Renal cortex interstitium (tissue), 11 donors: ENCODE measurements at regions not wholly inside any gene's neighbourhood (a gene's known extent, or its start where the extent isn't known, plus 50 kb on each side); places are given as distances from the start of the nearest gene placed in this dataset.

ENCODE experiments used
- DNase-seq, 11 donors: peaks; one replicate each; pipeline ENCODE4 v3.0.0-alpha.2; 2013; ENCODE audit warnings: low read depth in 9 of 11, low spot score in 4 of 11; ENCODE audit errors: extremely low read depth in 1 of 11

DNA sequence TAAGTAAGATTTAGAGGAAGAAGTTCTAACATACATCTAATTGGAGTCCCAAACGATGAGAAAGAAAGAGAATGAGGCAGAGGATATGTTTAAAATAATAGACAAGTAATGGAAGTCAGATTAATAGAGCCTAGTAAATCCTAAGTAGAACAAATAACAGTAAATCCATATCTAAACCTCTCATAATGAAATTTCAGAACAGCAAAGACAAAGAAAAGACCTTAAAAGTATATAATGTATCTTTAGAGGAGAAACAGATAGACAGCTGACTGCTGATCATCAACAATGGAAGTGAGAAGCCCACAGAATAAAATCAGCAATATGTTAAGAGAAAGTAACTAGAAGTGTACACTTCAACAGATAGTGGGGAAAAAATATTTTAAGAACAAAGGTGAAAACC is 536.2 kb upstream of the ZFHX3 start:
- no peak for DNase-seq

DNA sequence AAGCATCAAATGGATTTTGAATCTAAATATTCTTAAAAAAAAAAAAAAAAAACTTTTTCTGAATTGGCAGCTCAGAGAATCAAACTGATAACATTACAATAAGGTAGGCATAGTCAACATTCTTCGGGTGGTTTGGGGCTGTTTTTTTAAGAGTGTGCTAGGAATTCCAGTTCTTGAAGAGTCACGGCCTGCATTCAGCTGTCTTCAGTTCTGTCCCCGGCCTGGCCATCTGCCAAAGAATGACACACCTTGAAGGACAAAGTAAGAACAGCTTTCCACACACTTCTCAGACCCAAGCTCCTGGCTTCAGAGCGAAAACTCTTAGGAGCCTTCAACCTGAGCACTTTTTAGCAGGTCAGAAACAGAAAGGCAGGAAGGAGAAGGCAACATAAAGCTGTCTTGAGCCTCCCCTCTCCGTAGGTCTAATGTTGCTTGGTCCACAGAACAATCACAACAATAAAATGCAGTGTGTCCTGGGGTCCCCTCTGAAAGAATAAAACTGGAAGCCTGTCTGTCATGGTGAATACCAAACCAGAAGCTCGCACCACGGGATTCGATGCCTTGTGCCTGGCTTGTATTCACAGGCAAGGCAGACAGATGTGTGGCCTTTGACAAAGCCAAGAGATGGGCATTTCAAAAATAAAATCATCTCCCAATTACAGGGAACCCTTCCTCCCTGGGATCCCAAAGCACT is 524.4 kb upstream of the ZFHX3 start:
- peak in 8 of 11 donors; percentile 21 to 62 (median 42) for DNase-seq

GRCh38 chr16:73569266-73569980 is 521.5 kb upstream of the ZFHX3 start:
- no peak for DNase-seq

DNA sequence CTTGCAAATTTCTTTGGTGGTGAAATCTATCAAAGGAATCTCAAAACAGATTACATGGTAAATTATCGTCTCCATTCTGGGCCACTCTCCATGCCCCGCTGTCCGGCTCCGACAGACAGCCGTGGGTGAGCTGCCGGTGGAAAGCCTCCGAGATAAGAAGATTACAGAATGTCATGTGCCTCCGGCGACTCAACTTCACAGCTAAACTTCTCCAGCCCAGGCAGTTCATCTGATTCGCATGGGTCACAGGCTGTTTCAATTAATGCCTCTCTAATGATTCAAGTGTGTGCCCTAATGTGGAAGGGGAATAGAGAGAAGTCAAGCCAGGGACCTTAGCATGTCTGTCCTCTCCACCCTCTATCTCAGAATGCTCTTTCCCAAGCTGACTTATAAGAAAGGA is 520.8 kb upstream of the ZFHX3 start:
- no peak for DNase-seq

GRCh38 chr16:73565925-73566324 is 518.0 kb upstream of the ZFHX3 start:
- DNase-seq = no peak

GRCh38 chr16:73565263-73565662 is 517.3 kb upstream of the ZFHX3 start:
- no peak for DNase-seq

DNA sequence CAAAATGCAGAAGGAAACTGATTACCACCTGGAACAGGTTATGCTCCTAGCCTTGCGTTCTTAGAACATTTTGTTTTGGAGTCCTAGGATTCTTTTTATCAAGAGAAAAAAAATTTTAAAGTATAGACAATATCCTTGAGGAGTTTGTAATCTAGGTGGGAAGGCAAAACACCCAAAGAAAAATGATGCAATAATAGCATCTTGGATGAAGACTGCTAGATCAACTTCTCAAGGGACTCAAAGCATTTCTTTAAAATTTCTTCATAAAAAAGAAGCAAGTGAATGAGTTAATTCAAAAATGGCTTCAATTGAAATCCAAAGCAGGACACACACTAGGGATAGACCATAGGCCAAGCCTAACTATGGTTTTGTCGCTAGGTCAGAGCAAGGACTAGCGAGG is 515.8 kb upstream of the ZFHX3 start:
- DNase-seq = no peak

- DNase-seq = no peak
These were observed 512.6 kb upstream of the ZFHX3 start for GRCh38 chr16:73560497-73560896.

DNA sequence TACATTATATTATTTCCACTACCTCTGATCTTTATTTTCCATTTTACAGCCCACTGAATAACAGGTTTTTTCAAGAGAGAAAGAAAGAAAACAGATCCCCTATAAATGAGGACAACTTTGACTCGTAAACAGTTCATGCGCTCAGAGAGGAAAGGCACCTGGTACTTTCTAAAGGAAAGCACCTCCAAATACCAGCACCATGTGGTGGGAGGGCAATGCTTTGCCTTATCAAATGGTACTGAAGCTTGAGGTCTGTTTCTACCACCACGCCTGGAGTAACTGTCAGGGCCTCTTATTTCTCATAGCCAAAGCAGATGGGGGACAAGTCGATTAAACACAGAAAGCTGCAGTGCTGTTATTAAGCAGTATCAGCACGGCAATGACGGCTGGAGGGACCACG is 510.3 kb upstream of the ZFHX3 start:
- DNase-seq = no peak

DNA sequence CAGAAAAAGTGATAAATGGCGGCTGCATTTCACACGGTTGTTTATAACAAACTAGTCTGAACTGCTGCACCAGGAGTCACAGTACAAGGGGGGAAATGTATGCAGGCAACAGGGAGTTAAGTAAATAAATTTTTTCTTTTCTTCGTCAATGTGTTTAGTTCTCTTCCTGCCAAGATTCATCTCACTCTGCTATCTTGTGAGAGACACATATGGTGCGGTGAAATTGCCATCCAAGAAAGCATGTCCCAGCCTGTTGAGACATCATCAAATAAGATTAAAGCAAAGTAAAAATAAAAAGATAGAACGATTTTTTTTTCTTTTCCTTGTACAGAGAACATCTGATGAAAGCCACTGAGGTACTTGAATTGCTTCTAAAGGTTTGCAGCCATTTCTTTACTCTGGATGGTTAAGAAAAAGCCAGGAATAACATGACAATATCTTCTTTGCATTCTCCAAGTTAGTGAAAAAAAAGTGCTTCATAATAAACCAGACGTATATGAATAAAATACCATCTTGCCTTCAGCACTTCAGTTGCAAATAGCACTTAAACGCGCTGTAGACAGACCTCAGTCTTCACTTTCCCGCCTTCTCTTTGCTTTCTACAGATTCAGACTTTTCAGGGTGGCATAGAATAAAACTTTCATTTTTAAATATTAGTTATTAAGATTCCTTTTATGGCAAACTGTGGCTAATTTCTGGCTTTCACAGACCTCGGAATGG is 506.2 kb upstream of the ZFHX3 start:
- DNase-seq = no peak

GRCh38 chr16:73549984-73550631 is 502.2 kb upstream of the ZFHX3 start:
- no peak for DNase-seq

DNA sequence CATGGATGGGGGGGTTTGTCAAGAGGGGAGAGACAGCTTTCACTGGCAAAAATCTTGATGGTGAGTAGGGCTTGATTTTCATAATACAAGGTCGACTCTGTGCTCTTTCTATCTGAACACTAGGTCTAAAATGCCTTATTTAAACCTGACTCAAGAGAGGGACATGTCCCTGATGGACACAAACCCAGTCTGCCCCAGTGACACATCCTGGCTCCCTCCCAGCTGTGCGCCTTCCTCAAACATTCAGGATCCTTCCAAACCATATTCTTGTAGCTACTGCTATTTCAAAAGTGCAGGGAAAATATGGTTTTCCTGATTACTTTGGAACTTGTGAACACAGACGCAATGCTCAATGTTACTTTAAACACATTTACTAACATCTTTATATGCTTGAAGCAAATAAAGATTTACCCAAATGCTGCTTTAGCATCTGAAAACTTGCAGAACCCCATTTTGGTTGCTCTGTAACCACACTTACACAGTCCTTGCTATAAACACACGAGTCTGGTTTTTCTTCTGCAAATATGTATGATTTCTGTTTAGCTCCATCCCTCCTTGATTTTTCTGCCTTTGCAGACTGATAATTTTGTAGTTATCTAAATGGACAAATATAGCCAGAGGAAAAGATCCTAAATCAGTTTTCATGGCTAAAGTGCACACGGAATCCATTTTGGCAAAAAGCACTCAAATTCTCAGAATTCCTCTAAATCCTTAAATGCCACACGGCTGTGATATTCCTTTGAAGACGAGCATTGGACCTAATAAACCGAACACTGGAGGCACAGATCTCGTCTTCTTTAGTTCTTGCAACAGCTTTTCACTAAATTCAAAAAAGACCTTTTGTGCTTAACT is 499.9 kb upstream of the ZFHX3 start:
- DNase-seq = no peak

DNA sequence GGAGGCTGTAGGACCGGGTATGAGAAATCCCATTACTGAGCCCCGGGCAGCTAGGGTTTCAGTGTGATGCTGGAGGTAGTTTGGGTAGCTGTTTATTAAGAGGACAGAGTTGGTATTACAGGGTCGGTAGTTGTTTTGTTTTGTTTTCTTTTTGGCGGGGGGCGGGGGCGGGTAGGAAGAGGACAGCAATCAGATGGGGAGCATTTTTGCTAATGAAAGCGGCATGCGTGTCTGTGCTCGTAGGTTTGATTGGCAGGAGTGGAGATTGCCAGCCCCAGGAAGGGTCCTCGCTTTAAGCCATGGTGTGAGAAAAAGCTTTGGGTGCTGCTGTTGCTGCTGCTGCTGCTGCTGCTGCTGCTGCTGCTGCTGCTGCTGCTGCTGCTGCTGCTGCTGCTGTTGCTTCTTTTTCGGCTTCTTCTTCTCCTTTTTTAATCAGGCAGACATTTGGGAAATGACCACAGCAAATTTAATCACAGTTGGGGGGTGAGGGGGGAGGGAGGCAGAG is 498.5 kb upstream of the ZFHX3 start:
- DNase-seq = no peak

DNA sequence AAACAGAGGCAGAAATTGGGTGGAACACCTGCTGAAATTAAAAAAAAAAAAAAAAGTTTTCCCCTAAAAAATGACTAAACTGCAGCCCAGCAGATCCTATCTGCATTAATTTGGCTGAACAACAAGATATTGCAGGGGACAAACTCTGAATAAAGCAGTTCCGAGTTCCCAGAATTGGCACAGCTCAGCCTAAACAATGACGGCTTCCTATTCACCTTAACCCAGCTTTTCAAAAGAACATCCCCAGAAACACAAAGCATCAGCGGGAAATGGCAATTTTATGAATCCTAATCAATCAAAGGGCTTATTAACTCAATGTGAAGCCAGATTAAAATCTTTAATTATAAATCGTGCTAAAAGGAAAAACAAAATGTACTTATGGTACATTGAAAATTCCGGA is 497.8 kb upstream of the ZFHX3 start:
- no peak for DNase-seq

- no peak for DNase-seq
These were observed 497.4 kb upstream of the ZFHX3 start for GRCh38 chr16:73545290-73545689.

DNA sequence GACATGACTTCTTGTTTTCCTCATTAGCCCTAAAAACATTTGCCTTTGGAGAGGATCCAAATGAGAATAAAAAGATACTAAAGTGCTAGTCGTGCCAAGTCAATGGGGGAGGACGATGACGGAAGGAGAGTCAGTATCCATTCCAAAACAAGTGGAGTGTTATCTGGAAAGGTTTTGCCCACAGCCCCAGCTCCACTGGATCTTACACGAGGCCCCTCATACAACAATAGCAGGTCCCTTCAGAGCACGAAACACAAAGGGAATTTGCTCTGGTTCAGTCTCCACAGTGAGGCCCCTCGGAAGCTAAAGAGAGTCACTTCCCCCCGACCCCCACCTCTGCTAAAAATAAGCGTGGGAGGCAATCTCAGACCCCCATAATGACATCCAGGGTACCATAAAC is 496.9 kb upstream of the ZFHX3 start:
- DNase-seq = no peak

- DNase-seq = no peak
These were observed 496.2 kb upstream of the ZFHX3 start for GRCh38 chr16:73543970-73544599.

GRCh38 chr16:73543331-73543969 is 495.5 kb upstream of the ZFHX3 start:
- no peak for DNase-seq
